Hepatocyte (in vitro differentiated cells): ENCODE measurements at regions not wholly inside any gene's neighbourhood (a gene's known extent, or its start where the extent isn't known, plus 50 kb on each side); places are given as distances from the start of the nearest gene placed in this dataset.

Source experiments
- CTCF ChIP-seq: fragments of 200-600 bp; sonication (generic); IDR thresholded peaks from 2 replicates; pipeline ENCODE4 v1.5.1; 2016; ENCODE audit warnings: antibody characterized with exemption, mild to moderate bottlenecking; ENCODE audit not compliant: poor library complexity
- EZH2 ChIP-seq: fragments of 200-600 bp; sonication (generic); IDR thresholded peaks from 2 replicates; pipeline ENCODE4 v1.6.1; 2016; ENCODE audit warnings: antibody characterized with exemption, mild to moderate bottlenecking, borderline replicate concordance

GRCh38 chr1:29655945-29656850 lies 419.9 kb downstream of the PTPRU start:
- TF ChIP-seq CTCF (peak; percentile 23), EZH2 (no peak)
